SH-SY5Y (cell line): ENCODE measurements at regions not wholly inside any gene's neighbourhood (a gene's known extent, or its start where the extent isn't known, plus 50 kb on each side); places are given as distances from the start of the nearest gene placed in this dataset.

Experiments used
- GATA2 ChIP-seq: IDR thresholded peaks from 2 replicates; pipeline ENCODE4 v1.6.1; 2011; ENCODE audit warnings: mild to moderate bottlenecking, low read depth, low read length
- GATA3 ChIP-seq: IDR thresholded peaks from 2 replicates; pipeline ENCODE4 v1.6.1; 2011; ENCODE audit warnings: low read depth, mild to moderate bottlenecking, low read length, moderate library complexity

GRCh38 chr4:112942077-112942476 is 107.4 kb upstream of the ANK2 start:
- no peak for TF ChIP-seq GATA2
- TF ChIP-seq GATA3: no peak
